ENCODE measurements at regions not wholly inside any gene's neighbourhood (a gene's known extent, or its start where the extent isn't known, plus 50 kb on each side); places are given as distances from the start of the nearest gene placed in this dataset.

DNA sequence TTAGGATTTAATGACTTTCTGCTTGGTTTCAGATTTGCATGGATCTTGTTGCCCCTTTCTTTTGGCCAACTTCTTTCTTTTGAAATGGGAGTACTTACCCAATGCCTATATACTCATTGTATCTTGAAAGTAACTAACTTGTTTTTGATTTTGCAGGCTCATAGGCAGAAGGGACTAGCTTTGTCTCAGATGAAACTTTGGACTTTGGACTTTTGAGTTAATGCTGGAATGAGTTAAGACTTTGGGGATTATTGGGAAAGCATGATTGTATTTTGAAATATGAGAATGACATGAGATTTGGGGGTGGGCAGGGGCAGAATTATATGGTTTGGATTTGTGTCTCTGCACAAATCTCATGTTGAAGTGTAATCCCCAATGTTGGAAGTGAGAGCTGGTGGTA lies 657.1 kb downstream of the TMTC2 start:
- Histone ChIP-seq H3K9me3 (ENCODE audit: control extremely low read depth in 1 of 3, control insufficient read depth in 2 of 3, insufficient read depth in 1 of 3, low read length in 2 of 3) (peaks cover 0 to 3% (median 0%) of the 10 kb centered on the region in 3 donors), H3K4me1 (ENCODE audit: control insufficient read depth in 2 of 2, insufficient read depth in 2 of 2, low read length in 2 of 2) (no peaks in the 10 kb centered on the region), H3K4me3 (ENCODE audit: control extremely low read depth in 1 of 5, extremely low read depth in 1 of 5, insufficient read depth in 1 of 5, low read depth in 2 of 5, low read length in 4 of 5) (no peak overlapping the region), H4K20me1 (ENCODE audit: control insufficient read depth, insufficient read depth, low read length, poor library complexity, severe bottlenecking) (no peaks in the 10 kb centered on the region), H3K27ac (ENCODE audit: low read length in 2 of 2) (no peak overlapping the region), H3K79me2 (ENCODE audit: control insufficient read depth, insufficient read depth, low read length) (no peaks in the 10 kb centered on the region), H3K4me2 (replicated peaks; ENCODE audit: low read depth, low read length, poor library complexity, severe bottlenecking) (no peak overlapping the region), H2AFZ (ENCODE audit: insufficient read depth, low read depth, low read length, poor library complexity, severe bottlenecking) (no peak overlapping the region), H3K36me3 (replicated peaks in 1 of 2; ENCODE audit: control extremely low read depth in 1 of 2, control insufficient read depth in 1 of 2, extremely low read depth in 1 of 2, insufficient read depth in 2 of 2, low read length in 1 of 2) (no peaks in the 10 kb centered on the region), H3K9ac (ENCODE audit: low read length) (no peak overlapping the region), H3K27me3 (replicated peaks in 1 of 4; ENCODE audit: control extremely low read depth in 1 of 4, control insufficient read depth in 3 of 4, insufficient read depth in 4 of 4, low read length in 3 of 4) (no peaks in the 10 kb centered on the region)
- Mint-ChIP-seq H3K4me3 (no peak overlapping the region), H3K4me1 (no peaks in the 10 kb centered on the region), H3K9me3 (ENCODE audit: insufficient read depth) (no peaks in the 10 kb centered on the region), H3K27ac (no peak overlapping the region), H3K27me3 (no peaks in the 10 kb centered on the region)
- intact Hi-C loops (cut with micrococcal nuclease), result no loop called here
- ChIA-PET CTCF (no interaction called here), POLR2A (no interaction called here)
- DNase-seq, result no peak
- ATAC-seq (ENCODE audit: low read depth), result no peak
- TF ChIP-seq, protein P1, sequence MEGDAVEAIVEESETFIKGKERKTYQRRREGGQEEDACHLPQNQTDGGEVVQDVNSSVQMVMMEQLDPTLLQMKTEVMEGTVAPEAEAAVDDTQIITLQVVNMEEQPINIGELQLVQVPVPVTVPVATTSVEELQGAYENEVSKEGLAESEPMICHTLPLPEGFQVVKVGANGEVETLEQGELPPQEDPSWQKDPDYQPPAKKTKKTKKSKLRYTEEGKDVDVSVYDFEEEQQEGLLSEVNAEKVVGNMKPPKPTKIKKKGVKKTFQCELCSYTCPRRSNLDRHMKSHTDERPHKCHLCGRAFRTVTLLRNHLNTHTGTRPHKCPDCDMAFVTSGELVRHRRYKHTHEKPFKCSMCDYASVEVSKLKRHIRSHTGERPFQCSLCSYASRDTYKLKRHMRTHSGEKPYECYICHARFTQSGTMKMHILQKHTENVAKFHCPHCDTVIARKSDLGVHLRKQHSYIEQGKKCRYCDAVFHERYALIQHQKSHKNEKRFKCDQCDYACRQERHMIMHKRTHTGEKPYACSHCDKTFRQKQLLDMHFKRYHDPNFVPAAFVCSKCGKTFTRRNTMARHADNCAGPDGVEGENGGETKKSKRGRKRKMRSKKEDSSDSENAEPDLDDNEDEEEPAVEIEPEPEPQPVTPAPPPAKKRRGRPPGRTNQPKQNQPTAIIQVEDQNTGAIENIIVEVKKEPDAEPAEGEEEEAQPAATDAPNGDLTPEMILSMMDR (IDR thresholded peaks at IDR 0.05), result no peak
- no peak for TF ChIP-seq EZH2 (IDR thresholded peaks at IDR 0.05; ENCODE audit: borderline replicate concordance, insufficient read depth, low read depth, low read length, poor library complexity, severe bottlenecking)

DNA sequence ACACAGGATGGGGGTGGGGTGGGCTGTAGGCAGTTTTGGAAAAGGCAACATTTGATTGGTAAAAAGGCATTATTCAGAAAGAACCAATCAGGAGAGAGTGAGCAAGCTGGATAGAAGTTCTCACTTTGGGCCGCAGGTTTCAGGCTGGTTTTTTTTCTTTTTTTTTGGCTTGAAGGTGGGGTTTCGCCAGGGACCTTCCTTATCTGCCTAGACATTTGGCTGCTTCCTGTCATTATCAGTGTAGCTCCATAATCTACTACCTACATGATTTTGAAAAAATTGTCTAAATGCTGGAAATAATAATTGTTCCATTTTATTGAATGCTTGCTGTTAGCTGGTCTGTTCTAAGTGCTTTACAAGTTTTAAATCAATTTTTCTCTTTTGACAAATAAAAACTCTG lies 649.0 kb downstream of the TMTC2 start:
- H3K4me1 Mint-ChIP-seq, result no peaks in the 10 kb centered on the region
- no peaks in the 10 kb centered on the region for H3K9me3 Mint-ChIP-seq (ENCODE audit: insufficient read depth)
- CTCF ChIA-PET, result no interaction called here
- no peak overlapping the region for H3K27ac Mint-ChIP-seq
- WGBS (ENCODE audit: insufficient coverage), result no CpG with 5 or more reads among the region's 2 CpGs
- TF ChIP-seq EZH2 (IDR thresholded peaks at IDR 0.05; ENCODE audit: borderline replicate concordance, insufficient read depth, low read depth, low read length, poor library complexity, severe bottlenecking), result no peak
- TF ChIP-seq, protein P1 (IDR thresholded peaks at IDR 0.05), result no peak
- no peak overlapping the region for H3K9ac ChIP-seq (ENCODE audit: low read length)
- no peaks in the 10 kb centered on the region for H4K20me1 ChIP-seq (ENCODE audit: control insufficient read depth, insufficient read depth, low read length, poor library complexity, severe bottlenecking)
- no peak overlapping the region for H3K4me3 ChIP-seq (ENCODE audit: control extremely low read depth in 1 of 5, extremely low read depth in 1 of 5, insufficient read depth in 1 of 5, low read depth in 2 of 5, low read length in 4 of 5)
- no peak for ATAC-seq (ENCODE audit: low read depth)
- intact Hi-C loops (cut with micrococcal nuclease), result no loop called here
- no peak overlapping the region for H3K27ac ChIP-seq (ENCODE audit: low read length in 2 of 2)
- H3K79me2 ChIP-seq (ENCODE audit: control insufficient read depth, insufficient read depth, low read length), result no peaks in the 10 kb centered on the region
- no peaks in the 10 kb centered on the region for H3K27me3 ChIP-seq (replicated peaks in 1 of 4; ENCODE audit: control extremely low read depth in 1 of 4, control insufficient read depth in 3 of 4, insufficient read depth in 4 of 4, low read length in 3 of 4)
- H3K9me3 ChIP-seq (ENCODE audit: control extremely low read depth in 1 of 3, control insufficient read depth in 2 of 3, insufficient read depth in 1 of 3, low read length in 2 of 3), result peaks cover 0 to 7% (median 0%) of the 10 kb centered on the region in 3 donors
- no peaks in the 10 kb centered on the region for H3K36me3 ChIP-seq (replicated peaks in 1 of 2; ENCODE audit: control extremely low read depth in 1 of 2, control insufficient read depth in 1 of 2, extremely low read depth in 1 of 2, insufficient read depth in 2 of 2, low read length in 1 of 2)
- POLR2A ChIA-PET, result no interaction called here
- H3K4me3 Mint-ChIP-seq, result no peak overlapping the region
- no peak for DNase-seq
- H3K27me3 Mint-ChIP-seq, result no peaks in the 10 kb centered on the region
- H3K4me2 ChIP-seq (replicated peaks; ENCODE audit: low read depth, low read length, poor library complexity, severe bottlenecking), result no peak overlapping the region
- no peaks in the 10 kb centered on the region for H3K4me1 ChIP-seq (ENCODE audit: control insufficient read depth in 2 of 2, insufficient read depth in 2 of 2, low read length in 2 of 2)
- no peak overlapping the region for H2AFZ ChIP-seq (ENCODE audit: insufficient read depth, low read depth, low read length, poor library complexity, severe bottlenecking)

Measured in B cell (primary cell).